Left lobe of liver (tissue), 2 donors: ENCODE measurements at regions not wholly inside any gene's neighbourhood (a gene's known extent, or its start where the extent isn't known, plus 50 kb on each side); places are given as distances from the start of the nearest gene placed in this dataset.
"Not testable (repeated sequence)": the region's sequence is repeated elsewhere in the genome, so short reads cannot be mapped to it uniquely, and the experiment has no call there.

ENCODE experiments used
- ATAC-seq: fragments of 200-7000 bp; cut with Tn5 transposase; one replicate; pipeline ENCODE4 v1.9.1; 2020; ENCODE audit warnings: mild to moderate bottlenecking, moderate library complexity
- DNase-seq: peaks from one replicate; pipeline ENCODE4 v3.0.0-alpha.2; 2020; ENCODE audit warnings: low spot score
- donor health status: DM: no; HTN: no; CAD: no; lungs with moderate emphysema.
- donor health status: DM: no; HTN: yes; CAD: no.

GRCh38 chr6:74597840-74598239, 608.0 kb downstream of the COL12A1 start:
- DNase-seq (no peak), ATAC-seq (no peak)

- DNase-seq, result no peak
Measured at GRCh38 chr6:74597266-74597665, 608.6 kb downstream of the COL12A1 start.

GRCh38 chr6:74596588-74596987, 609.3 kb downstream of the COL12A1 start:
- ATAC-seq (no peak), DNase-seq (no peak)

More at GRCh38 chr6:74597266-74597665, 608.6 kb downstream of the COL12A1 start:
- no peak for ATAC-seq

GRCh38 chr6:74594350-74594749, 611.5 kb downstream of the COL12A1 start:
- peak; percentile 44 for ATAC-seq
- not testable (repeated sequence) for DNase-seq

- DNase-seq (no peak), ATAC-seq (no peak)
Measured at GRCh38 chr6:74588094-74588832, 617.6 kb downstream of the COL12A1 start.

GRCh38 chr6:74587386-74587785, 618.5 kb downstream of the COL12A1 start:
- no peak for DNase-seq
- no peak for ATAC-seq

- no peak for ATAC-seq
- no peak for DNase-seq
Measured at GRCh38 chr6:74585753-74586152, 620.1 kb downstream of the COL12A1 start.

GRCh38 chr6:74581681-74582080, 624.2 kb downstream of the COL12A1 start:
- no peak for ATAC-seq
- no peak for DNase-seq

GRCh38 chr6:74579794-74580193, 626.1 kb downstream of the COL12A1 start:
- DNase-seq, result no peak
- peak; percentile 94 for ATAC-seq

- ATAC-seq (no peak), DNase-seq (no peak)
Measured at GRCh38 chr6:74579047-74579446, 626.8 kb downstream of the COL12A1 start.

GRCh38 chr6:74578339-74578738, 627.5 kb downstream of the COL12A1 start:
- ATAC-seq (no peak), DNase-seq (no peak)

- ATAC-seq, result no peak
- no peak for DNase-seq
Measured at GRCh38 chr6:74577619-74578018, 628.2 kb downstream of the COL12A1 start.

GRCh38 chr6:74574794-74575193, 631.1 kb downstream of the COL12A1 start:
- DNase-seq (no peak), ATAC-seq (peak; percentile 92)

GRCh38 chr6:74573613-74574012, 632.2 kb downstream of the COL12A1 start:
- DNase-seq, result no peak
- no peak for ATAC-seq

GRCh38 chr6:74570044-74570443, 635.8 kb downstream of the COL12A1 start:
- no peak for ATAC-seq
- DNase-seq, result no peak

GRCh38 chr6:74568861-74569260, 637.0 kb downstream of the COL12A1 start:
- no peak for DNase-seq
- no peak for ATAC-seq

GRCh38 chr6:74567923-74568290, 637.9 kb downstream of the COL12A1 start:
- ATAC-seq, result not testable (repeated sequence)

GRCh38 chr6:74567281-74567922, 638.5 kb downstream of the COL12A1 start:
- DNase-seq (no peak), ATAC-seq (no peak)

More at GRCh38 chr6:74567923-74568290, 637.9 kb downstream of the COL12A1 start:
- DNase-seq, result not testable (repeated sequence)

- DNase-seq, result no peak
- no peak for ATAC-seq
Measured at GRCh38 chr6:74557236-74557635, 648.6 kb downstream of the COL12A1 start.

GRCh38 chr6:74554041-74554440, 651.8 kb downstream of the COL12A1 start:
- DNase-seq (no peak), ATAC-seq (no peak)

GRCh38 chr6:74551896-74552295, 654.0 kb downstream of the COL12A1 start:
- no peak for ATAC-seq
- DNase-seq, result no peak

- DNase-seq, result no peak
- no peak for ATAC-seq
Measured at GRCh38 chr6:74550821-74551220, 655.0 kb downstream of the COL12A1 start.

- no peak for DNase-seq
Measured at GRCh38 chr6:74549746-74550145, 656.1 kb downstream of the COL12A1 start.

More at GRCh38 chr6:74549746-74550145, 656.1 kb downstream of the COL12A1 start:
- ATAC-seq, result no peak
